ENCODE measurements at regions not wholly inside any gene's neighbourhood (a gene's known extent, or its start where the extent isn't known, plus 50 kb on each side); places are given as distances from the start of the nearest gene placed in this dataset.

DNA sequence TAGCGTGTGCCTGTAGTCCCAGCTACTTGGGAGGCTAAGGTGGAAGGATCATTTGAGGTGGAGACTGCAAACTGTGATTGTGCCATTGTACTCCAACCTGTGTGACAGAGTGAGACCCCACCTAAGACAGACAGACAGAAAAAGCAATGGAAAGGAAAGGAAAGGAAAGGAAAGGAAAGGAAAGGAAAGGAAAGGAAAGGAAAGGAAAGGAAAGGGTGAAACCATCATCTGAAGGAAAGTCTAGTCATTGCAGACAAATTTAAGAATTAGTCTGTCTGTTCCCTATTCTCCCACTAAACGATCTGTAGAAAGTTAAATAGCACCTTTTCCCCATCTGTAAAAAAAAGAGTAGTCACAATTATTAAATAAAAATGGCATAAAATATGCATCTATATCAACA is 91.1 kb upstream of the SKAP2 start:
- DNase-seq (ENCODE audit: low read depth, low spot score): no peak
- Histone ChIP-seq H3K9ac (ENCODE audit: insufficient read length, low read depth) (no peak overlapping the region), H3K9me3 (ENCODE audit: insufficient read depth, low read length) (no peaks in the 10 kb centered on the region), H3K27me3 (ENCODE audit: insufficient read depth, insufficient read length) (no peaks in the 10 kb centered on the region), H3K4me3 (ENCODE audit: insufficient read length, low read depth) (no peak overlapping the region), H3K4me1 (ENCODE audit: insufficient read depth, insufficient read length) (no peaks in the 10 kb centered on the region), H3K36me3 (ENCODE audit: insufficient read depth, insufficient read length, low read length) (no peaks in the 10 kb centered on the region)
- TF ChIP-seq ZNF274 (IDR thresholded peaks at IDR 0.05; ENCODE audit: low read depth, low read length): no peak
- no peak for TF ChIP-seq SUZ12 (IDR thresholded peaks at IDR 0.05; ENCODE audit: extremely low read depth, insufficient read depth, insufficient read length)
- no peak for TF ChIP-seq YY1 (IDR thresholded peaks at IDR 0.05; ENCODE audit: insufficient read depth, insufficient read length)

DNA sequence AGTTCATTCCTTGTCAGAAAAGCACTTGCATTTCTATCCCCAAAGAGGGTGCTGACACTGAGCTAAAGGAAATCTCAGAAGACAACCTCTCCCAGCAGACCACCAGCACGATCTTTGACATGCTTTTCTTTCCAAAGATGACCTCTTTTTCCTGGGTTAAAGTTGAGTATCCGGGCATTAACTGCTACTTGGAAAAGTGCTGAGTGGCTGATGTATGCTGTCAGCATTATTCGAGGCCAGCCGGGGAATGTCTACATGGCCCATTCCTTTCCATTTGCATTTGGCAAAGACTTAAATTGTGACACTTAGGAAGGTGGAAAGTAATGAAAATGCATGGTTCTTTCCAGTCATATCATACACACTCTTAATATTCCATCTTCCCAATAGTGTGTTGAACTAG is 90.6 kb upstream of the SKAP2 start:
- H3K27me3 ChIP-seq (ENCODE audit: insufficient read depth, insufficient read length): no peaks in the 10 kb centered on the region
- no peak overlapping the region for H3K4me3 ChIP-seq (ENCODE audit: insufficient read length, low read depth)
- no peak for DNase-seq (ENCODE audit: low read depth, low spot score)
- no peaks in the 10 kb centered on the region for H3K9me3 ChIP-seq (ENCODE audit: insufficient read depth, low read length)
- TF ChIP-seq SUZ12 (IDR thresholded peaks at IDR 0.05; ENCODE audit: extremely low read depth, insufficient read depth, insufficient read length) (no peak), YY1 (IDR thresholded peaks at IDR 0.05; ENCODE audit: insufficient read depth, insufficient read length) (no peak), ZNF274 (IDR thresholded peaks at IDR 0.05; ENCODE audit: low read depth, low read length) (no peak)
- no peaks in the 10 kb centered on the region for H3K4me1 ChIP-seq (ENCODE audit: insufficient read depth, insufficient read length)
- no peaks in the 10 kb centered on the region for H3K36me3 ChIP-seq (ENCODE audit: insufficient read depth, insufficient read length, low read length)
- H3K9ac ChIP-seq (ENCODE audit: insufficient read length, low read depth): no peak overlapping the region

DNA sequence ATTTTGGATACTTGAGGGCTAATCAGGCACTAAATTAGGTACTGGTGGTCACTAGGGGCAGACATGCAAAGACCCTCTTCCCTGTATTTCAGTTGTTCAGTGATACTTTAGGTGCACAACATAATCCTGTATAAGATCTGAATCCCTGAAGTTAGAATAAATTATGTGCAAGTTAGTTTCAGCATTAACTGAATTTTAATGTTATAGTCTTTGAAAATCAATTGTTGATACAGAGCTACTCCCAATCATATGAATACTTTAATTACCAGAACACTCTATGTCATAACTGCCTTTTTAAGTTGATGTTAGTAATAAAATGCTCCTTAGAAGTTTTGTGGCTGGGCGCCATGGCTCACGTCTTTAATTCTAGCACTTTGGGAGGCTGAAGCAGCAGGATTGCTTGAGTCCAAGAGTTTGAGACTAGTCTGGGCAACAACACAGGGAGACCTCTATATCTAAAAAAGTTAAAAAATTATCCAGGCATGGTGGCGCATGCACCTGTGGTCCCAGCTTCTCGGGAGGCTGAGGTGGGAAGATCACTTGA is 87.1 kb upstream of the SKAP2 start:
- no peak overlapping the region for H3K4me3 ChIP-seq (ENCODE audit: insufficient read length, low read depth)
- no peaks in the 10 kb centered on the region for H3K9me3 ChIP-seq (ENCODE audit: insufficient read depth, low read length)
- no peaks in the 10 kb centered on the region for H3K4me1 ChIP-seq (ENCODE audit: insufficient read depth, insufficient read length)
- H3K9ac ChIP-seq (ENCODE audit: insufficient read length, low read depth): no peak overlapping the region
- DNase-seq (ENCODE audit: low read depth, low spot score): no peak
- TF ChIP-seq YY1 (IDR thresholded peaks at IDR 0.05; ENCODE audit: insufficient read depth, insufficient read length) (no peak), SUZ12 (IDR thresholded peaks at IDR 0.05; ENCODE audit: extremely low read depth, insufficient read depth, insufficient read length) (no peak), ZNF274 (IDR thresholded peaks at IDR 0.05; ENCODE audit: low read depth, low read length) (no peak)
- no peaks in the 10 kb centered on the region for H3K27me3 ChIP-seq (ENCODE audit: insufficient read depth, insufficient read length)
- no peaks in the 10 kb centered on the region for H3K36me3 ChIP-seq (ENCODE audit: insufficient read depth, insufficient read length, low read length)

DNA sequence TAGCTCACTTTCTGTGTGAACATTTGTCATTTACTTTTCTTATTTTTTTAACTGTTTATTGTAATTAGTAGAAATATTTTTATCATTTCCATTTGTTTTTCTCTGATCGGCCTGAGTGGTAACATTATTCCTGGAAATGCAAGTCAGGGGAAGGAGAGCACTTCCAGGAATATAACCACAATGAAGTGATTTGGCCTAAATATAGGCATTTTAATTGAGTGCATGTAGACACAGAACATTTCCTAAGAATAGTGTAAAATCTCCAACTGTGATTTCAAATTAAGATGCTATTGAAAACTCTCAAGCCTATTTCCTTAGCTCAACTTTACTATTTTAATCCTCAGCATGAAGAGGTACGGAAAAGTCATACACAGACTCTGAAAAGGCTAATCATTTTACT is 86.5 kb upstream of the SKAP2 start:
- H3K9me3 ChIP-seq (ENCODE audit: insufficient read depth, low read length): no peaks in the 10 kb centered on the region
- TF ChIP-seq ZNF274 (IDR thresholded peaks at IDR 0.05; ENCODE audit: low read depth, low read length): no peak
- TF ChIP-seq SUZ12 (IDR thresholded peaks at IDR 0.05; ENCODE audit: extremely low read depth, insufficient read depth, insufficient read length): no peak
- no peak for TF ChIP-seq YY1 (IDR thresholded peaks at IDR 0.05; ENCODE audit: insufficient read depth, insufficient read length)
- no peak overlapping the region for H3K4me3 ChIP-seq (ENCODE audit: insufficient read length, low read depth)
- H3K27me3 ChIP-seq (ENCODE audit: insufficient read depth, insufficient read length): no peaks in the 10 kb centered on the region
- H3K36me3 ChIP-seq (ENCODE audit: insufficient read depth, insufficient read length, low read length): no peaks in the 10 kb centered on the region
- no peaks in the 10 kb centered on the region for H3K4me1 ChIP-seq (ENCODE audit: insufficient read depth, insufficient read length)
- no peak for DNase-seq (ENCODE audit: low read depth, low spot score)
- H3K9ac ChIP-seq (ENCODE audit: insufficient read length, low read depth): no peak overlapping the region

DNA sequence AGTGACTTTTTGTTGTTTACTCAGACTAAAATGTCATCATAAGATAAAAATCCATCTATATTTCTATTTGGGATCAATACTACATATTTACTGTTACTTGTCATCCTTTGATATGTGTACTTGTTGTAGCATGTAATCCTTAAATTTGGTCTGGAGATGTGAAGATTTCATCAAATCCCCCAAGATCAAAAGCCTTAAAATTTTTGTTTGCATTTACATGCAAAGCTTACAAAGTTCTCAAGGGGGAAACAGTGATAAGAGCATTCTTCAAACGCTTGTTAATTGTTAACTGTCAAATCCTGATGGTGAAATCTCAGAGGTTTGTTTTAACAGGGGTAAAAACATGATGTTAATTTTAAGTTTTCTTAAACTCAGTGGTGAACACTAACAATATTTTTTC is 84.9 kb upstream of the SKAP2 start:
- no peak for TF ChIP-seq ZNF274 (IDR thresholded peaks at IDR 0.05; ENCODE audit: low read depth, low read length)
- no peak for TF ChIP-seq SUZ12 (IDR thresholded peaks at IDR 0.05; ENCODE audit: extremely low read depth, insufficient read depth, insufficient read length)
- Histone ChIP-seq H3K9me3 (ENCODE audit: insufficient read depth, low read length) (no peaks in the 10 kb centered on the region), H3K4me1 (ENCODE audit: insufficient read depth, insufficient read length) (no peaks in the 10 kb centered on the region), H3K27me3 (ENCODE audit: insufficient read depth, insufficient read length) (no peaks in the 10 kb centered on the region), H3K36me3 (ENCODE audit: insufficient read depth, insufficient read length, low read length) (no peaks in the 10 kb centered on the region), H3K9ac (ENCODE audit: insufficient read length, low read depth) (no peak overlapping the region), H3K4me3 (ENCODE audit: insufficient read length, low read depth) (no peak overlapping the region)
- DNase-seq (ENCODE audit: low read depth, low spot score): peak; percentile 40

DNA sequence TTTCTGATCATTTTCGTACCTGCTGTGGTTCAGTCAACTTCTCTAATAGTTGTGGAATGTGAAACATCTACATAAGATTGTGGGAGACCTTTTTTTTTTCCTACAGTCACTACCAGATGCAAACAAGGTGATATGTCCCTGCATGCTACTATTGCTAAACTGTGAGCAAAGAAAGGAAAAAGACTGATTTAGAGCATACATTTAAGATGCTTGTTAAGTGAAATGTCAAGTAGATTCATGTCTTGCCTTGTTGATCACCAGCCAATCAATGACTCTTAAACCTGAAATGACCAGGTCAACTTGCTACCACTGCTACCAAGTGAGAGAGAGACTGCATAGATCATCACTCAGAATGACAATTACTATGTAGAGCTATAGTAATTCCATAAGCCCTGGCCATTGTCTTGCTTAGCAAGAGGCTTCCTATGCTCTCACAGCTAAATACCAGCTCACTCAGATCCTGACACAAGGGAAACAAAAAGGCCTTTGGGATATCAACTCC is 84.3 kb upstream of the SKAP2 start:
- TF ChIP-seq ZNF274 (IDR thresholded peaks at IDR 0.05; ENCODE audit: low read depth, low read length): no peak
- TF ChIP-seq SUZ12 (IDR thresholded peaks at IDR 0.05; ENCODE audit: extremely low read depth, insufficient read depth, insufficient read length): no peak
- no peak for TF ChIP-seq YY1 (IDR thresholded peaks at IDR 0.05; ENCODE audit: insufficient read depth, insufficient read length)
- Histone ChIP-seq H3K9me3 (ENCODE audit: insufficient read depth, low read length) (no peaks in the 10 kb centered on the region), H3K9ac (ENCODE audit: insufficient read length, low read depth) (no peak overlapping the region), H3K27me3 (ENCODE audit: insufficient read depth, insufficient read length) (no peaks in the 10 kb centered on the region), H3K4me3 (ENCODE audit: insufficient read length, low read depth) (no peak overlapping the region), H3K4me1 (ENCODE audit: insufficient read depth, insufficient read length) (no peaks in the 10 kb centered on the region), H3K36me3 (ENCODE audit: insufficient read depth, insufficient read length, low read length) (no peaks in the 10 kb centered on the region)
- DNase-seq (ENCODE audit: low read depth, low spot score): peak; percentile 95

DNA sequence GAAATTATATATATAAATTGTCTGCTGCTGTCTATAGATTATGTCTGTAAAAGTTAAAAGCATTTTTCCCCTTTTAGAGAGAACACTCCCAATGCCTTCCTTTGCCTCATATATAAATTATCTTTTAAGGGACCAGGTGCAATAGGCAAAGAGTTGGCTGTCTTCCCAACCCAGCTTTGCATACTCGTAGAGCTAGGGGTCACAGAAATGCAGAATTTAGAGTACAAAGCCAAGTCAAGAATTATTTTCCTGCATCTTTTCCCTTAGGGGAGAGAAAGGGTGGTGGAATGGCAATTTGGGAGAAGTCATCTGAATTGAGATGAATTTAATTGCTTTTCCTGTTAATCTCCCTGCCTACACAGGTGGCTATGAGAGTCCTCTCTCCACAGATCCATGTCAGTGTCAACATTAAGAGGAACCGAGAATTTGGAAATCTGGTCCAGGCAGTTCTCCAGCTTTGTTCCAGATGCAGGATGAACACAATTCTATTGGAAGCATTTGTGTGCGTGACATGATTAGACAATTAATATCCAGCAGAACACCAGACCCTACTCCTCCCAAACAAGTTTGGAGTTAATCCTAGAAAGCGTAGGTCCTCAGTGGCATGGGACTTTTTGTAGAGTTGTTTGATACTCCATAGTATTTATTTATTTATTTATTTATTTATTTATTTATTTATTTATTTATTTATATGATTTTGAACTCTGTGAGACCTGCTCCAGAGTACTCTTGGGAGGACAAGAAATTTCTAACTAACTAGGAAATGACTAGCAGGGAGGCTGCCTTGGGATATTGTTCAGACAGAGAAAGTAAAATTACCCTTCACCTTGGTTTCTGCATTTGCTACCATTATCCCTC is 80.3 kb upstream of the SKAP2 start:
- no peak for DNase-seq (ENCODE audit: low read depth, low spot score)
- no peaks in the 10 kb centered on the region for H3K36me3 ChIP-seq (ENCODE audit: insufficient read depth, insufficient read length, low read length)
- H3K9me3 ChIP-seq (ENCODE audit: insufficient read depth, low read length): no peaks in the 10 kb centered on the region
- no peak overlapping the region for H3K9ac ChIP-seq (ENCODE audit: insufficient read length, low read depth)
- H3K4me1 ChIP-seq (ENCODE audit: insufficient read depth, insufficient read length): no peaks in the 10 kb centered on the region
- H3K4me3 ChIP-seq (ENCODE audit: insufficient read length, low read depth): no peak overlapping the region
- no peaks in the 10 kb centered on the region for H3K27me3 ChIP-seq (ENCODE audit: insufficient read depth, insufficient read length)
- TF ChIP-seq YY1 (IDR thresholded peaks at IDR 0.05; ENCODE audit: insufficient read depth, insufficient read length) (no peak), SUZ12 (IDR thresholded peaks at IDR 0.05; ENCODE audit: extremely low read depth, insufficient read depth, insufficient read length) (no peak), ZNF274 (IDR thresholded peaks at IDR 0.05; ENCODE audit: low read depth, low read length) (no peak)
